ENCODE measurements at regions not wholly inside any gene's neighbourhood (a gene's known extent, or its start where the extent isn't known, plus 50 kb on each side); places are given as distances from the start of the nearest gene placed in this dataset.

DNA sequence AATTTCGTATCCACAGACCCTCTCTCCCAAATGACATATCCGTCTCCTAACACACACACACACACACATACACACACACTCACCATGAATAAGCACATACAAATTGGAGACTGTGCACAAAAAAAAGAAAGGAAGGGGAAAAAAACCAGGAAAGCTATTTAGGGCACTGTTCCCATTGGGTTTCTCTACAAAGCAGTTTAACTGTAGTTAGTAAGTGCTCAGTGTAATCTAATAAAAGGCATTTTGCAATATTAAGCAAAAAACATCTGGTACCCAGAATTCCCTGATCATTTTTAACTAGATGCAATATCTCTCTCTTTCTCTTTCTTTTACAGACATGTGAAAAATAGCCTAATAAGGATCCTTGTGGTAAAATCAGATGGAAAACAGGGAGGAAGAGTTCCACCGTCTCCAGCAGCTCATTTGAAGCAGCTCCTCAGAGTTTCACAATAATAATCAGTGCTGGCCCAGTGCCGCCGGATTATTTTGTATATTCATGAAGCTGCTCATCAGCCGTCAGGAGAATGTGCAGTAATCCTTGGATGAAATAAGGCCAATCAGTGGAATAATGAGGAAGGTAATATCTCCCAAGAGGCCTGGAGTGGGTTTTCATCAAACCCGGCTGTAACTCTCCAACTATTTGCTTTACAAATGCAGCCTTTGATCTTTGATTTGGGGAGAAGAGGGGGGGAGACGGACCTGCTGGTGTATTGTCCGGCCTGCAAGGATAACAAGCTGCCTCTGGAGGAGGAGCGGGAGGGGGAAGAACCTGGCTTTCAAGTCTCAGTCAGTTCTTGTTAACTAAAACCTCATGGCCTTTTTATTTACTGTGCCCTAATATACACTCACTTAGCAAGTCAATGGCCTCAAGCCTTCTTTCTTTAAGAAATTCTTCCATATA, 227.6 kb upstream of the SMIM21 start:
- no peaks in the 10 kb centered on the region for H4K20me1 ChIP-seq (replicated peaks; ENCODE audit: control insufficient read depth, insufficient read depth, low read length)
- no peaks in the 10 kb centered on the region for H3K9me1 ChIP-seq (ENCODE audit: control insufficient read depth, insufficient read depth, low read length)
- no peak overlapping the region for H3K27ac ChIP-seq (ENCODE audit: extremely low read depth, low read depth, low read length)
- no peak for FAIRE-seq
- no peaks in the 10 kb centered on the region for H3K79me2 ChIP-seq (ENCODE audit: control insufficient read depth, insufficient read depth, low read length)
- H3K27me3 ChIP-seq (ENCODE audit: control insufficient read depth in 2 of 2, insufficient read depth in 2 of 2, low read length in 2 of 2): no peaks in the 10 kb centered on the region
- no peak overlapping the region for H3K4me2 ChIP-seq (ENCODE audit: insufficient read depth, low read length)
- 2% methylated on average over 9 of the region's 10 CpGs for WGBS (ENCODE audit: insufficient coverage, low coverage, missing lambda C conversion rate)
- ATAC-seq: no peak
- intact Hi-C loops (cut with micrococcal nuclease): no loop called here
- CTCF ChIA-PET (ENCODE audit: low intra/inter-chr PET ratio): no interaction called here
- no peak overlapping the region for H3K4me3 ChIP-seq
- H2AFZ ChIP-seq (ENCODE audit: low read depth, low read length): no peak overlapping the region
- H3K9ac ChIP-seq (ENCODE audit: insufficient read depth in 1 of 2, low read depth in 2 of 2, low read length in 2 of 2): no peak overlapping the region
- no TSS peak for BruUV-seq (replicated peaks)
- H3K4me1 ChIP-seq (replicated peaks in 1 of 2; ENCODE audit: control insufficient read depth in 2 of 2, insufficient read depth in 2 of 2, low read length in 2 of 2): no peaks in the 10 kb centered on the region
- in situ Hi-C loops (cut with MboI): no loop called here
- TF ChIP-seq OTX1 (CRISPR knock-in tag; IDR thresholded peaks at IDR 0.05) (no peak), JUND (IDR thresholded peaks at IDR 0.05; ENCODE audit: borderline replicate concordance, low read depth, low read length) (no peak), JUND (tag; IDR thresholded peaks at IDR 0.05; ENCODE audit: borderline replicate concordance, low read depth, low read length) (no peak), MAFF (IDR thresholded peaks at IDR 0.05; ENCODE audit: low read length) (no peak), THRAP3 (IDR thresholded peaks at IDR 0.05; ENCODE audit: borderline replicate concordance) (no peak)
- TF ChIP-seq, protein P1, sequence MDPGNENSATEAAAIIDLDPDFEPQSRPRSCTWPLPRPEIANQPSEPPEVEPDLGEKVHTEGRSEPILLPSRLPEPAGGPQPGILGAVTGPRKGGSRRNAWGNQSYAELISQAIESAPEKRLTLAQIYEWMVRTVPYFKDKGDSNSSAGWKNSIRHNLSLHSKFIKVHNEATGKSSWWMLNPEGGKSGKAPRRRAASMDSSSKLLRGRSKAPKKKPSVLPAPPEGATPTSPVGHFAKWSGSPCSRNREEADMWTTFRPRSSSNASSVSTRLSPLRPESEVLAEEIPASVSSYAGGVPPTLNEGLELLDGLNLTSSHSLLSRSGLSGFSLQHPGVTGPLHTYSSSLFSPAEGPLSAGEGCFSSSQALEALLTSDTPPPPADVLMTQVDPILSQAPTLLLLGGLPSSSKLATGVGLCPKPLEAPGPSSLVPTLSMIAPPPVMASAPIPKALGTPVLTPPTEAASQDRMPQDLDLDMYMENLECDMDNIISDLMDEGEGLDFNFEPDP (CRISPR knock-in tag; IDR thresholded peaks at IDR 0.05): no peak
- TF ChIP-seq, protein P2, sequence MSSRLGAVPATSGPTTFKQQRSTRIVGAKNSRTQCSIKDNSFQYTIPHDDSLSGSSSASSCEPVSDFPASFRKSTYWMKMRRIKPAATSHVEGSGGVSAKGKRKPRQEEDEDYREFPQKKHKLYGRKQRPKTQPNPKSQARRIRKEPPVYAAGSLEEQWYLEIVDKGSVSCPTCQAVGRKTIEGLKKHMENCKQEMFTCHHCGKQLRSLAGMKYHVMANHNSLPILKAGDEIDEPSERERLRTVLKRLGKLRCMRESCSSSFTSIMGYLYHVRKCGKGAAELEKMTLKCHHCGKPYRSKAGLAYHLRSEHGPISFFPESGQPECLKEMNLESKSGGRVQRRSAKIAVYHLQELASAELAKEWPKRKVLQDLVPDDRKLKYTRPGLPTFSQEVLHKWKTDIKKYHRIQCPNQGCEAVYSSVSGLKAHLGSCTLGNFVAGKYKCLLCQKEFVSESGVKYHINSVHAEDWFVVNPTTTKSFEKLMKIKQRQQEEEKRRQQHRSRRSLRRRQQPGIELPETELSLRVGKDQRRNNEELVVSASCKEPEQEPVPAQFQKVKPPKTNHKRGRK (tag; IDR thresholded peaks at IDR 0.05): no peak
- TF ChIP-seq, protein P3, sequence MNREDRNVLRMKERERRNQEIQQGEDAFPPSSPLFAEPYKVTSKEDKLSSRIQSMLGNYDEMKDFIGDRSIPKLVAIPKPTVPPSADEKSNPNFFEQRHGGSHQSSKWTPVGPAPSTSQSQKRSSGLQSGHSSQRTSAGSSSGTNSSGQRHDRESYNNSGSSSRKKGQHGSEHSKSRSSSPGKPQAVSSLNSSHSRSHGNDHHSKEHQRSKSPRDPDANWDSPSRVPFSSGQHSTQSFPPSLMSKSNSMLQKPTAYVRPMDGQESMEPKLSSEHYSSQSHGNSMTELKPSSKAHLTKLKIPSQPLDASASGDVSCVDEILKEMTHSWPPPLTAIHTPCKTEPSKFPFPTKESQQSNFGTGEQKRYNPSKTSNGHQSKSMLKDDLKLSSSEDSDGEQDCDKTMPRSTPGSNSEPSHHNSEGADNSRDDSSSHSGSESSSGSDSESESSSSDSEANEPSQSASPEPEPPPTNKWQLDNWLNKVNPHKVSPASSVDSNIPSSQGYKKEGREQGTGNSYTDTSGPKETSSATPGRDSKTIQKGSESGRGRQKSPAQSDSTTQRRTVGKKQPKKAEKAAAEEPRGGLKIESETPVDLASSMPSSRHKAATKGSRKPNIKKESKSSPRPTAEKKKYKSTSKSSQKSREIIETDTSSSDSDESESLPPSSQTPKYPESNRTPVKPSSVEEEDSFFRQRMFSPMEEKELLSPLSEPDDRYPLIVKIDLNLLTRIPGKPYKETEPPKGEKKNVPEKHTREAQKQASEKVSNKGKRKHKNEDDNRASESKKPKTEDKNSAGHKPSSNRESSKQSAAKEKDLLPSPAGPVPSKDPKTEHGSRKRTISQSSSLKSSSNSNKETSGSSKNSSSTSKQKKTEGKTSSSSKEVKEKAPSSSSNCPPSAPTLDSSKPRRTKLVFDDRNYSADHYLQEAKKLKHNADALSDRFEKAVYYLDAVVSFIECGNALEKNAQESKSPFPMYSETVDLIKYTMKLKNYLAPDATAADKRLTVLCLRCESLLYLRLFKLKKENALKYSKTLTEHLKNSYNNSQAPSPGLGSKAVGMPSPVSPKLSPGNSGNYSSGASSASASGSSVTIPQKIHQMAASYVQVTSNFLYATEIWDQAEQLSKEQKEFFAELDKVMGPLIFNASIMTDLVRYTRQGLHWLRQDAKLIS (CRISPR knock-in tag; IDR thresholded peaks at IDR 0.05): no peak
- TF ChIP-seq, protein P4, sequence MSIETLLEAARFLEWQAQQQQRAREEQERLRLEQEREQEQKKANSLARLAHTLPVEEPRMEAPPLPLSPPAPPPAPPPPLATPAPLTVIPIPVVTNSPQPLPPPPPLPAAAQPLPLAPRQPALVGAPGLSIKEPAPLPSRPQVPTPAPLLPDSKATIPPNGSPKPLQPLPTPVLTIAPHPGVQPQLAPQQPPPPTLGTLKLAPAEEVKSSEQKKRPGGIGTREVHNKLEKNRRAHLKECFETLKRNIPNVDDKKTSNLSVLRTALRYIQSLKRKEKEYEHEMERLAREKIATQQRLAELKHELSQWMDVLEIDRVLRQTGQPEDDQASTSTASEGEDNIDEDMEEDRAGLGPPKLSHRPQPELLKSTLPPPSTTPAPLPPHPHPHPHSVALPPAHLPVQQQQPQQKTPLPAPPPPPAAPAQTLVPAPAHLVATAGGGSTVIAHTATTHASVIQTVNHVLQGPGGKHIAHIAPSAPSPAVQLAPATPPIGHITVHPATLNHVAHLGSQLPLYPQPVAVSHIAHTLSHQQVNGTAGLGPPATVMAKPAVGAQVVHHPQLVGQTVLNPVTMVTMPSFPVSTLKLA (conservative IDR thresholded peaks at IDR 0.05): no peak
- TF ChIP-seq, protein P5, sequence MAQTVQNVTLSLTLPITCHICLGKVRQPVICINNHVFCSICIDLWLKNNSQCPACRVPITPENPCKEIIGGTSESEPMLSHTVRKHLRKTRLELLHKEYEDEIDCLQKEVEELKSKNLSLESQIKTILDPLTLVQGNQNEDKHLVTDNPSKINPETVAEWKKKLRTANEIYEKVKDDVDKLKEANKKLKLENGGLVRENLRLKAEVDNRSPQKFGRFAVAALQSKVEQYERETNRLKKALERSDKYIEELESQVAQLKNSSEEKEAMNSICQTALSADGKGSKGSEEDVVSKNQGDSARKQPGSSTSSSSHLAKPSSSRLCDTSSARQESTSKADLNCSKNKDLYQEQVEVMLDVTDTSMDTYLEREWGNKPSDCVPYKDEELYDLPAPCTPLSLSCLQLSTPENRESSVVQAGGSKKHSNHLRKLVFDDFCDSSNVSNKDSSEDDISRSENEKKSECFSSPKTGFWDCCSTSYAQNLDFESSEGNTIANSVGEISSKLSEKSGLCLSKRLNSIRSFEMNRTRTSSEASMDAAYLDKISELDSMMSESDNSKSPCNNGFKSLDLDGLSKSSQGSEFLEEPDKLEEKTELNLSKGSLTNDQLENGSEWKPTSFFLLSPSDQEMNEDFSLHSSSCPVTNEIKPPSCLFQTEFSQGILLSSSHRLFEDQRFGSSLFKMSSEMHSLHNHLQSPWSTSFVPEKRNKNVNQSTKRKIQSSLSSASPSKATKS (CRISPR knock-in tag; IDR thresholded peaks at IDR 0.05): no peak
- POLR2A ChIA-PET: no interaction called here
- DNase-seq (ENCODE audit: extremely low read depth in 1 of 4, low spot score in 3 of 4): no peak
- H3K36me3 ChIP-seq (ENCODE audit: control insufficient read depth, insufficient read depth, low read length): no peaks in the 10 kb centered on the region
- no peaks in the 10 kb centered on the region for H3K9me3 ChIP-seq (replicated peaks; ENCODE audit: control insufficient read depth, insufficient read depth, low read depth, low read length)

Measured in K562 (cell line).